Right ventricle myocardium superior (tissue), 1 donor: ENCODE measurements at regions not wholly inside any gene's neighbourhood (a gene's known extent, or its start where the extent isn't known, plus 50 kb on each side); places are given as distances from the start of the nearest gene placed in this dataset.
A peak's percentile ranks its signal among the peaks of the same experiment; 100 is the strongest.
"Not testable (repeated sequence)": the region's sequence is repeated elsewhere in the genome, so short reads cannot be mapped to it uniquely, and the experiment has no call there.

Experiments
- ATAC-seq: fragments of 200-7000 bp; cut with Tn5 transposase; one replicate; pipeline ENCODE4 v1.9.1; 2020; ENCODE audit warnings: mild to moderate bottlenecking; ENCODE audit not compliant: poor library complexity
- DNase-seq: peaks from one replicate; pipeline ENCODE4 v3.0.0-alpha.2; 2020
- intact Hi-C: fragments of 100-400 bp; cut with DNase I; formaldehyde crosslinking; loops from one replicate; pipeline ENCODE4 v1.11.2; 2022
- donor health status: DM: no; HTN: yes; CAD: no; lungs with severe emphysema.

DNA sequence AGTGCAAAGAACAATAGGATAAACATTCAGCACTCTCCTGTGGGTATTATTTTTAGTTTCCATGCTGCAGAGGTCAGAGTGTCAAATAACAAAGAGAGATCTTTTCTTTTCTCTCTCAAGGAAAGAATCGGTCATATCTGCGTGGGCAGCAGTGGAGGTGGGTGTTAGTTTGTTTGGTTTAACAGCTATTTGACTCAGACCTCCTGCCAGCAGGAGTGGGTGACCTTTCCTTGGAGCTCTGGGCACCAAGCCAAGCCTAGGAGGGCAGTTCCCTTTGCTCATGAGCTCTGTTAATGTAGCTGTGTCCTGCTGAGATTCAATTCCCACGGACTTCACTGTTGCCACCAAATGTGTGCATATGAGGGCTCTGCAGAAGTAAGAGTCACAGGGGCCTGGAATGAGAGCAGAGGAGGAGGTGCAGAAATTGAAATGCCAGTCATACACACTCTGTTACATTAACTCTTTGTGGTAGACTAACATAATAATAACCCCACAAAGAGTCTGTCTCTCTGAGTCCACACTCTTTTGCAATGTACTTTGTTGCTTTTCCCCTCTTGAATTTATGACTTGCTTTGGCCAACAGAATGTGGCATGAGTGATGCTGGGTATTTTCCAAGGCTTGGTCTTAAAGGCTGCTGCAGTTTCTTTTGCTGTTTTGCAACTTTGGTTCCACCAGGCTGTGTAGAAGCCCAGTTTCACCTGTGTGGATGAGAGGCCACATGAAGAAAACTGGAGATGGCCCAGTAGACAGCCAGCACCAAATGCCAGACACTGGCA is 76.0 kb upstream of the GRK3 start:
- peak; percentile 88 for ATAC-seq
- peak; percentile 73 for DNase-seq
- intact Hi-C loops: no loop called here

DNA sequence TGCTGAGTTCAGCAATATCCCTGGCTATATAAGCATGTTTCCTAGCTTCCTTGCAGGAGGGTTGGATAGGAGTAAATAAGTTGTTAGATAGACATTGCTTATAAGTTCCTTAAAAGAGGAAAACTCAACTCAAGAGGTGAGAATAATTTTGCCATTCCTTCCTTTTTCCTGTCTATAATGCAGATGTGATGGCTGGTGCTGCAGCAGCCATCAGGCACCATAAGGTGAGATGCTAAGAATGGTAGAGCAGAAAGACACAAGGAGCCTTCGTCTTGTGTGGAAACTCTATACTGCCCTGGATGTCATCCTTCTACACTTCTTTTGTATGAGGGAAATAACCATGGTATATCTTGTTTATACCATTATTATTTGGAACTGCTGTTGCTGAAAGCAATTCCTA is 74.5 kb upstream of the GRK3 start:
- DNase-seq (no peak), ATAC-seq (no peak)
- intact Hi-C loops: no loop called here

DNA sequence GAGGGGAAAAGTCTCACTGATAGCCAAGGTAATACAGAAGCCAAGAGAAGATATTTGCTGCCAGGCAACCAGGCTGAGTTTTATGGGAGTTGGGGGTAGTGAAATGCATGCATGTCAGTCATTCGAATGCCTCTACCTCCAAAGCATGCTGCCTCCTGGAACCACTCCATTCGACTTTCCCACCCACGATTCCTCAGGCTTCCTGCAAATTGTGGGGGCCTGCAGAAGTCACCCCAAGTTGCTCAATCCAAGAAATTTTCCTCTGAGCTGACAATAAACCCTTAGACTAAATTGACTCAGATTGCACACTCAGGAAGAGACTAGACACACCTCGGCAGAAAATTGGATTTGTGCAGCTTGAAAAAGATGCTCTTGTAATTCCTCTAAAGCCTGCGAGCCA is 73.6 kb upstream of the GRK3 start:
- intact Hi-C loops: no loop called here
- DNase-seq: no peak
- ATAC-seq: no peak

DNA sequence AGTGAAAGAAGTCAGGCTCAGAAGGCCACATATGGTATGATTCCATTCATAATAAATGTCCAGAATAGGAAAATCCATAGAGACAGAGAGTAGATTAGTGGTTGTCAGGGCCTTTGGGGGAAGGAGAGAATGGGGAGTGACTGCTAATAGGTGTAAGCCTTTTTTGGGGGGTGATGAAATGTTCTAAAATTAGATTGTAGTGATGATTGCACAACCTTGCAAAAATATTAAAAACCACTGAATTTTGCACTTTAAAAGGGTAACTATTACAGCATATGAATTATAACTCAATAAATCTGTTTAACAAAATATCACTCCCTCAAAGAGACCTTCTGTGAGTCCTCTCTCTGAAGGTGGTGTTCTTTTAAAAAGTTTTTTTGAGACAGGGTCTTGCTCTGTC is 72.3 kb upstream of the GRK3 start:
- intact Hi-C loops: no loop called here
- DNase-seq (no peak), ATAC-seq (no peak)

DNA sequence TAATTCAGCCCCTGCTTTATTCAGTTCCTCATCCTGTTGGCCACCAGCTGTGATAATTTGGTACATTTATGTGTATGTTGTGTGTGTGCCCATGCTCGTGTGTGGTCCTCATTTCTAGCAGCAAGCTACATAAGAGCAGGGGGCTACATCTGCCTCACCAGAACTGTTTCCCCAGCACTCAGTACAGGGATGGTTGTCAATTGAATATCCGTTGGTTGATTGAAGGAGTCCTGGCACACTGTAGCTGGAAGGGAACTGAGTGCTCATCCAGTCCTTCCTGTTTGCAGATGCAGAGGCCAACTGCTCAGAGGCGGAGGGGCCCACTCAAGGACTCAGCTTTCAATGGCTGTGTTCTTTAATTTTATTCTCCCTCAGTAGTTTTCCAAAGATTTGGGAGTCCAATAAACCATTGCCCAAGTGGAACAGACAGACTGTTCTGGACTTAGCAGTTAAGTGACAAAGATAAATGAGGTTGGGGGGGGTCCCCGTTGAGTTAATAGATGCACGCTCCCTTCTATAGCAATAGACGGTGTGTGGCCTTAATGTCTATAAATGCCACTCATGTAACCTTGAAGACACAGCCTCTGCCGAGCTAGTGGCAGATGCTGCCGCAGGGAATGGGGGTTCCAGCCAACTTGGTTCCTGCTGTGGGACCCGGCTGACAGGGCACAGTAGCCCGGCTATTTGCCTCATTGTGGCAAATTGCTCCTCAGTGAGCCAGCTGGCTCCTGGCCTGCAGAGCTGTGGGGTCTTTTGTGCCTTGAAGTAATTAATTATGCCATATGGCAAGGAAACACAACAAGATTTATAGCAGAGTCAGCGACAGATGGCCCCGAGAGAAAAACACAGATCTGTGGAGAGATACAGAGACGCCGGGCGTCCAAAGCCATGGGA is 71.4 kb upstream of the GRK3 start:
- no peak for ATAC-seq
- DNase-seq: no peak
- intact Hi-C loops: no loop called here

DNA sequence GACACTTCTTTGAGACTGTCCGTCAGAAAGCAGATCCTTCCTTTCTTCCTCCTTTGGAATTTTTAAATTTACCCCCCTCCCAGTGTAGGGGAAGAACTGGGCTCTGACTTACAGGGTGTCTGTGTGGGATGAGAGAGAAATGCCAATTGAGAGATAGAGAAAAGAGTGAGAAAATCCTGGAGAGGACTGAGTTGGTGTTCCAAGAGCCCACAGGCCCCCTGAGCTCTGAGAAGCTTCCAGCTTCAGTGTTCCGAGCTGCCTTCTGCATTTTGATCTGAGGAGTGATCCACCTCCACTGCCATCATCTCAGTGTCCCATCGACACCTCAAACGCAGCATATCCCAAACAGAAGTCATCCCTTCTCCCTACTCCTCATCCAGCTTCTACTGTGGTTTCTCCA is 70.7 kb upstream of the GRK3 start:
- intact Hi-C loops: no loop called here
- ATAC-seq: no peak
- DNase-seq: no peak

DNA sequence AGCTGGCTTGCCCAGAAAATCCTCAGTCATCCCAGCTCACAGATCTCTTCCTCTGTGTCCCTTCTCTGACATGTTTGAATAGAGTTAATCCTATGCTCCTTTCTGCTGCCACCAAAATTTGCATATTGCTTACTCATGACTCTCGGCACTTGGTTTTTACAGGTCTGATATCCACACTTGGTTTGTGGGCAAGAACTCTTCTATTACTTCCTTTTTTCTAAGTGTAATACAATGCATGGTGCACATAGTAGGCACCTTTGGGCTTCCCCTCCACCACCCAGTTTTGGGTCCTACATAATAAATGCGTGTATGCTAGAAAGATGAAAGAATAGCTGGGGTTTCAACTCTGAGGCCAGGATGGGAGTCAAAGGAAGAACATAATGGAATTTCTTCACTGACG is 69.7 kb upstream of the GRK3 start:
- ATAC-seq: no peak
- intact Hi-C loops: no loop called here
- DNase-seq: no peak

DNA sequence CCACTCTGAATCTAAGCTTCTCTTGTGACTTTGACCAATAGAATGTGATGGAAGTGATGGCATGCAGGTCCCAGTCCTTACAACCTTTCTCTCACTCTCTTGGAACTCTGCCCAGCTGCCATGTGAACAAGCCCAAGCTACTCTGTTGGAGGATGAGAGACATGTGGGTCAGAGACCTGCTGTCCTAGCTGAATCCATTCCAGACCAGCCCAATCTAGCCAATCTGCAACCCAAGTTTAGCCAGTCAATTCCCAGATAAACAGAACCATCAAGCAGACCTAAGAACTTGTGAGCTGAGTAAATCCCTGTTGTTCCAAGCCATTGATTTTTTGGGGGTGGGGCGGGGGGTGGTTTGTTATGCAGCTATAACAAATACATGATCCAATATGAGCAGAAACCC is 69.2 kb upstream of the GRK3 start:
- ATAC-seq (peak; percentile 22), DNase-seq (no peak)
- intact Hi-C loops: no loop called here

DNA sequence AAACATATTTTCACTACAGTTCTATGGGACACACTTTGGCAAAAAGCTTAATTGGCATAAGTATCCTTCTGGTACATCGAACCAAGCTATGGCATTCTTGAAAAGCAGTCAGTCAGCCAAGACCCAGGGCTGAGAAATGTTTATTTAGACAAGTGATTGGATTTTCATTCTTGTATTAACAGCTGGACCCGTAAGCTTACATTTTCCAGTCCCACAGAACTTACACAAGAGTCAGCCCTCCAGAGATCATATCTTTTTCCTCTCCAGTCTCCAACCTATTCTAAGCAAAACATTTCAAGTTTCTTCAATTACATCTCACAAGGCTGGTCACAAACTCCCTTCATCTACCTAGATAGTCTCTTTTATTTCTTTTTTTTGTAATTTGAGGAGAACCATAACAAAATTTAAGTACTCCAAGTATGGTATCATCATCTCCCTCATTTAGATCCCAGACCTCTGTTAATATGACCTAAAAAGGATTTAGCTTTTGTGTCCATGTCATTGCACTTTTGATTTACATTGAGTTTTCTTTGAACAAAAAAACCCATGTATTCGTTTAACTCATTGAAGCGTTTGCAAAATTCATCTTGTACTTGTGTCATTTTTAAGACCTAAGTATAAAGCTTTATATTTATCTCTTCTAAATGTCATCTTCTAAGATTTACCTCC is 67.9 kb upstream of the GRK3 start:
- DNase-seq: no peak
- ATAC-seq: no peak
- intact Hi-C loops: no loop called here

DNA sequence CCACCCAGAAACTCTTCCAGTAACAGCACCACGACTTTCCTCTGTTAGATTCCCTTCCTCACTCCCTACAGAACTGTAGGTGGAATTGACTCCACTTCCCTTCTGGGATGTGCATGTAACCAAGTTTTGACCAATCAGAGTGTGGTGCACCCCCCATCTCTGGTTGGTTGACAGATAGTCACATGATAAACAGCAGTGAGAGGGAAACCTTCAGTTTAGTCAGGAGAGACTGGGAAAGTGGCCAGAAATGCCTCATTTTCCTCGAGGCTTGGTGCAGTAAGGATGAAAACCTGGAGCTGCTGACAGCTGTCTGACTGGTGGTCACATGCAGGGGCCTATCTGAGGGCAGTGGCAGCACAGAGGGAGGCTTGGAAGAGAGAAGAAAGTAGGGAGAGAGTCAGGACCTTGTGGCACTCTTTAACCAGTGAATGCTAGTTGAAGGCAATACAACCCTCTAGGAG is 67.3 kb upstream of the GRK3 start:
- intact Hi-C loops: no loop called here
- ATAC-seq: peak; percentile 38
- DNase-seq: no peak

DNA sequence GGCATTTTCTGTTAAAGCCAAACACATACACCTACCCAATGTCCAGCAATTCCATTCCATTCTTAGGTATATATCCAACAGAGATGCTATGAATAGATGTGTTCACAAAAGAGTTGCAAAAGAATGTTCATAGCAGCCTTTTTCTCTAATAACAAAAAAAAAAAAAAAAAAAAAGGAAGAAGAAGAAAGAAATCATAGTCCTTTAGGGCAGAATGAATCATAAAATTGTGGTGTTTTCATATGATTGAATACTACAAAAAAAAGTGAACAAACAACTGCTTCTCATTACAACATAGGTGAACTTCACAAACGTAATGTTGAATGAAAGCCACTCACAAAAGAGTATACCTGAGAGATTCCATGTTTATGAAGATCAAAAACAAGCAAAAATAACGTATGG is 66.8 kb upstream of the GRK3 start:
- ATAC-seq (no peak), DNase-seq (no peak)
- intact Hi-C loops: no loop called here

DNA sequence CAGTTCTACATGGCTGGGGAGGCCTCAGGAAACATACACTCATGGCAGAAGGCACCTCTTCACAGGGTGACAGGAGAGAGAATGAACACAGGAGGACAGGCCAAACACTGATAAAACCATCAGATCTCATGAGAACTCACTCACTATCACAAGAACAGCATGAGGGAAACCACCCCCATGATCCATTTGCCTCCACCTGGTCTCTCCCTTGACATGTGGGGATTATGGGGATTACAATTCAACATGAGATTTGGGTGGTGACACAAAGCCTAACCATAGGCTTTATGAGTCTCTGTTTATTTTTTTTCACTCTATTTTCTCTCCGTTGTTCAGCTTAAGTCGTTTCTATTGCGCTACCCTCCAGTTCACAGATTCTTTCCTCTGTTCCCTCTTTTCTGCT is 63.8 kb upstream of the GRK3 start:
- ATAC-seq, DNase-seq, intact Hi-C loops: not testable (repeated sequence)

DNA sequence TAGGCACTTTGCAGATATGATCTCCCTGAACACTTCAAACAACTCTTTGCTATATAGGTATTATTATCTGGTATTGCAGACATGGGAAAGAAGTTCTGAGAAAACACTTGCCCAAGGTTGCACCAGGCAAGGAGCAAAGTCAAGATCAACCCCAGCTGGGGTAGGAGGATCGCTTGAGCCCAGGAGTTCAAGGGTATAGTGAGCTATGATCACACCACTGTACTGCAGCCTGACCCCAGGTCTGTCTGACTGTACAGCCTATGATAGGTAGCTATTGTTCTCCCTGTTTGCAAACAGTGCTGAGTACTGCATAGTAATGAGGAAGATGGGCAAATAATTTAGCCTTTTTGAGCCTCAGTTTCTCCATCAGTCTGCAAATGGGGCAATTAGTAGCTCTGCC is 60.5 kb upstream of the GRK3 start:
- ATAC-seq, DNase-seq, intact Hi-C loops: not testable (repeated sequence)

DNA sequence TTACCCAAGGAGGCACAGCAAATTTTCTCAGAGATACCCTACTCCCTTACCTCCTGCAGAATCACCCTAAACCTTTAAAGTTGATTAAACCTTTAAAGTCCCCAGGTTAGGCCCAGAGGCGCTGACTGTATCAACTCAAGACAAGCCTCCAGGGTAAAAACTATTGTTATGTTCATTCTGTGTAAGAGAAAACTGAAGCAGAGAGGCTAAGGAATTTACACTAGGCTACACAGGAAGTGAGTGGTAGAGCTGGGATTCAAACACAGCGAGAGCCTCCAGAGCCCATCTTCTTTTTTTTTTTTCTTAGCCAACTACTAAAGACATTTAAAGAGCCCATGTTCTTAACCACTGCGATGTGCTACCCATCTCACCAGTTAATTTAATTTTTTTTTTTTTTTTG is 56.3 kb upstream of the GRK3 start:
- no peak for DNase-seq
- intact Hi-C loops: no loop called here
- ATAC-seq: no peak

DNA sequence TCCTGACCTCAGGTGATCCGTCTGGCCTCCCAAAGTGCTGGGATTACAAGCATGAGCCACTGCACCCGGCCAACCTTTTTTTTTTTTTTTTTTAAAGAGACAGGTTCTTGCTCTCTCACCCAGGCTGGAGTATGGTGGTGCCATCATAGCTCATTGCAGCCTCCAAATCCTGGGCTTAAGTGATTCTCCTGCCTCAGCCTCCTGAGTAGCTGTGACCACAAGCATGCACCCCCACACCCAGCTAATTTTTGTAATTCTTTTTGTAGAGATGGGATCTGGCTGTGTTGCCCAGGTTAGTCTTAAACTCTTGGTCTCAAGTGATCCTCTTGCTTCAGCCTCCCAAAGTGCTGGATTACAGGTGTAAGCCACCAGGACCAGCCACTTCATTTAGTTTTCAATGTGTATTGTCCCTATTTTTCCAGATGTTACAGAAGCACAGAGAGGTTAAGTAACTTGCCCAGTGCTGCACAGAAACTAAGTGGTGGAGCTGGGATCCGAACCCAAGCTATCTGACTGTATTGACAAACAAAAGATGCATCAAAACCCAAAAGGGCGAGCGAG is 55.6 kb upstream of the GRK3 start:
- no peak for ATAC-seq

DNA sequence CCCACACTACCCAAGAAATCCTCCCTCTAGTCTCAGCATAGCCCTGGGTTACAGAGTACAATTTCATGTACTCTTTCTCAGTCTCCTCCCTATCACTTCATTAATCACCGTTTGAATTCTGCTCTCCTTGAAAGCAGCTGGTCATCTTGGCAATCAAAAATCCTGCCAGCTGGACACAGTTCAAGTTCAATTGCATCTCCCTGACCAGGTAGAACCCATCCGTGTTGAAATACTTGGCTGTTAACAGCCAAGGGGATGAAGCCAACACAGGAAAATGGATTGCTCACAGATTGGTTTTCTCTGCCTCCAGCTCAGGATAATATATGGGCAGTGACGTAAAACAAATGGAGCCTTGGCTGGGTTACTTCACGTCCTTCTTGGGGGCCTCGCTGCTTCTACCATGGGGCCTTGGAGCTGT is 55.1 kb upstream of the GRK3 start:
- intact Hi-C loops: no loop called here
- no peak for ATAC-seq
- no peak for DNase-seq

More for the DNA sequence above, 55.6 kb upstream of the GRK3 start:
- intact Hi-C loops: no loop called here
- DNase-seq: no peak

DNA sequence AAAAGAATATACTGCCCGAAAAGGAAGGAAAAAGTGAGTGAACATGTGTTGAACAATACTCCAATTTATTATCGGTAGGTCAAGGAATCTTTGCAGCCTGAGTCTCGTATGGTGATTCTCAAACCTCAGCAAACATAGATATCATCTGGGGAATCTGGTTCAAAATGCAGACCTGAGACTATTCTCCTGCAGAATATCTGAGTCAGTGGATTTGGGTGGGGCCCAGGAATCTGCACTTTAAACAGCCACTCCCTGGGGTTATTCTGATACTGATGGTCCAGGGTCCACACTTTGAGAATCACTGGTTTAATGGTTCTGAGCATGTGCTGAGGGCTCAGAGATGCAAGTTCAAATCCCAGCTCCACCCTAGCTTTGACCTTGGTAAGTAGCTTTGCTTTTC is 53.6 kb upstream of the GRK3 start:
- DNase-seq: no peak
- intact Hi-C loops: no loop called here
- ATAC-seq: no peak

DNA sequence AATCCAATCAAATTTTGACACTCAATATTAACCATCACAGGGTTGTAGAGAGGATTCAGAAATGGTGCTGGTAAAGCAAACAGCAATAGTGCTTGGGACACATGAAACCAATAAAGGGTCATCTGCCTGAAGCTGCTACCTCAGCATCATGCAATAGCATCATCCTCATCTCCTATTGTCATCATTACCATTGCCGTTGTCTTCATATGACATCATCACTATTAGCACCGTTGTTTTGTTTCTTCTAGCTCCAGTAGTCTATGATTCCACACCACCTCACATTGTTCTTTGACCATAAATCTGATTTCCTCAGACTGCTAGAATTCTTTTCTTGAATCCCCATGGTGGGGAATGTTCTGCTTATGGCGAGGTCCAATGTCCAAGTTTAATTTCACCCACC is 52.8 kb upstream of the GRK3 start:
- intact Hi-C loops: no loop called here
- DNase-seq: no peak
- no peak for ATAC-seq

DNA sequence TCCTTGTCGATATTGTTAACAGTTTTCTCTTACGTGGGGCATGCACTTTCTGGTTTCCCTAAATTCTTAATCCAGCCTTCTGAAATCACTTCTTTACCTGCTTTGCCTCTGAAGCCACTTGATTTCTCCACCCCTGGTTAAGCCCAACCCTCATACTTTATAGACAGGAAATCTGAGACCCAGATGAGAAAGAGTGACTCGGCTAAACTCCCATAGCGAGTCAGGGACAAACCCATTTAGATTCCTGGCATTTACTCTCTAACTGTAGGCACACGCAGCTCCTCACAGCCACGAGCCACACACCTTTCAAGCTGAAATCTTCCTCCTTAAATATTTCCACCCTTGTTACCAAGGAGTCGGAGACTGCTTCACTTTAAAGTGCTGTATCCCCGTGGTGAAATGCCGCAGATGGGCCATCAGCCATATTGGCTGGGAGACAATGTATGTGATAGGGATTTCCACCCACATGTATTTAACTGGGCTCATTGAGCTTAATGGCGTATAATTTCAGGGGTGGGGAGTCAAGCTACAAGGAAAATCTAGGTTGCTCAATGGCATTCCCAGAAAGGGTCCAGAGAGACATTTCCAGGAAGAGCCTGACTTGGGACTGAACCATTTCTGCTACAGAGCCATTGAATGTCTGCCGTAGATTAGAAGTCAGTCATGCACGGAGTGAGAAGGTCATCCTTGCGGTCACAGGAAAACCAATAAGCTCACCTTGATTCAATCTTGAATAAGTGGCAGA is 49.9 kb upstream of the GRK3 start:
- intact Hi-C loops: no loop called here
- no peak for ATAC-seq

More for the DNA sequence above, 49.9 kb upstream of the GRK3 start:
- no peak for DNase-seq
